ENCODE measurements at regions not wholly inside any gene's neighbourhood (a gene's known extent, or its start where the extent isn't known, plus 50 kb on each side); places are given as distances from the start of the nearest gene placed in this dataset.

GRCh38 chrX:10966057-10966456 is 145.1 kb upstream of the HCCS start:
- no peaks in the 10 kb centered on the region for H3K36me3 ChIP-seq
- H3K9me3 ChIP-seq, result no peaks in the 10 kb centered on the region

GRCh38 chrX:10971176-10971575 is 140.0 kb upstream of the HCCS start:
- no peak for DNase-seq (ENCODE audit: extremely low spot score in 2 of 2)
- intact Hi-C loops (cut with DNase I), result no loop called here
- no peaks in the 10 kb centered on the region for H3K27me3 ChIP-seq
- H3K4me3 ChIP-seq, result no peak overlapping the region
- no peak for TF ChIP-seq CTCF (IDR thresholded peaks at IDR 0.05)
- TF ChIP-seq POLR2AphosphoS5 (IDR thresholded peaks at IDR 0.05; ENCODE audit: insufficient read depth in 1 of 2, low read depth in 1 of 2), result no peak
- TF ChIP-seq POLR2A (IDR thresholded peaks at IDR 0.05), result no peak
- H3K9me3 ChIP-seq, result no peaks in the 10 kb centered on the region
- H3K4me1 ChIP-seq, result no peaks in the 10 kb centered on the region
- no peak overlapping the region for H3K27ac ChIP-seq
- no peaks in the 10 kb centered on the region for H3K36me3 ChIP-seq

More at GRCh38 chrX:10966057-10966456, 145.1 kb upstream of the HCCS start:
- no peaks in the 10 kb centered on the region for H3K4me1 ChIP-seq
- intact Hi-C loops (cut with DNase I), result no loop called here
- H3K27ac ChIP-seq, result no peak overlapping the region
- DNase-seq (ENCODE audit: extremely low spot score in 2 of 2), result no peak
- no peaks in the 10 kb centered on the region for H3K27me3 ChIP-seq
- TF ChIP-seq CTCF (IDR thresholded peaks at IDR 0.05) (no peak), POLR2AphosphoS5 (IDR thresholded peaks at IDR 0.05; ENCODE audit: insufficient read depth in 1 of 2, low read depth in 1 of 2) (no peak), POLR2A (IDR thresholded peaks at IDR 0.05) (no peak)
- H3K4me3 ChIP-seq, result no peak overlapping the region

GRCh38 chrX:10971759-10972158 is 139.4 kb upstream of the HCCS start:
- TF ChIP-seq CTCF (IDR thresholded peaks at IDR 0.05), result no peak
- TF ChIP-seq POLR2A (IDR thresholded peaks at IDR 0.05), result no peak
- no peak for TF ChIP-seq POLR2AphosphoS5 (IDR thresholded peaks at IDR 0.05; ENCODE audit: insufficient read depth in 1 of 2, low read depth in 1 of 2)
- no peaks in the 10 kb centered on the region for H3K36me3 ChIP-seq
- no peaks in the 10 kb centered on the region for H3K27me3 ChIP-seq
- no peaks in the 10 kb centered on the region for H3K9me3 ChIP-seq
- no peak overlapping the region for H3K27ac ChIP-seq
- no peaks in the 10 kb centered on the region for H3K4me1 ChIP-seq
- intact Hi-C loops (cut with DNase I), result no loop called here
- H3K4me3 ChIP-seq, result no peak overlapping the region
- DNase-seq (ENCODE audit: extremely low spot score in 2 of 2), result no peak

- no peak for DNase-seq (ENCODE audit: extremely low spot score in 2 of 2)
- Histone ChIP-seq H3K4me3 (no peak overlapping the region), H3K27me3 (no peaks in the 10 kb centered on the region), H3K9me3 (no peaks in the 10 kb centered on the region), H3K4me1 (no peaks in the 10 kb centered on the region), H3K36me3 (no peaks in the 10 kb centered on the region), H3K27ac (no peak overlapping the region)
- TF ChIP-seq POLR2AphosphoS5 (IDR thresholded peaks at IDR 0.05; ENCODE audit: insufficient read depth in 1 of 2, low read depth in 1 of 2) (no peak), POLR2A (IDR thresholded peaks at IDR 0.05) (no peak), CTCF (IDR thresholded peaks at IDR 0.05) (no peak)
- intact Hi-C loops (cut with DNase I), result no loop called here
Observed at GRCh38 chrX:10972706-10973105, 138.4 kb upstream of the HCCS start.

GRCh38 chrX:10974920-10975319 is 136.2 kb upstream of the HCCS start:
- Histone ChIP-seq H3K36me3 (no peaks in the 10 kb centered on the region), H3K27ac (no peak overlapping the region), H3K4me3 (no peak overlapping the region), H3K9me3 (no peaks in the 10 kb centered on the region), H3K4me1 (no peaks in the 10 kb centered on the region), H3K27me3 (no peaks in the 10 kb centered on the region)
- intact Hi-C loops (cut with DNase I), result no loop called here
- DNase-seq (ENCODE audit: extremely low spot score in 2 of 2), result no peak
- TF ChIP-seq POLR2A (IDR thresholded peaks at IDR 0.05) (no peak), CTCF (IDR thresholded peaks at IDR 0.05) (no peak), POLR2AphosphoS5 (IDR thresholded peaks at IDR 0.05; ENCODE audit: insufficient read depth in 1 of 2, low read depth in 1 of 2) (no peak)
